GM12878 (cell line): ENCODE measurements at regions not wholly inside any gene's neighbourhood (a gene's known extent, or its start where the extent isn't known, plus 50 kb on each side); places are given as distances from the start of the nearest gene placed in this dataset.

Experiments used
- ATAC-seq: fragments of 200-7000 bp; cut with Tn5 transposase; 3 replicates; pipeline ENCODE4 v1.9.1; 2020; ENCODE audit warnings: mild to moderate bottlenecking, moderate library complexity
- BruUV-seq: library from RNA; stranded (reverse); fragments of 400-500 nt; replicated peaks from 2 replicates; lab custom pipeline; 2021; lab: Mats Ljungman, UMichigan
- CTCF ChIA-PET: fragments of 300-600 bp; sonication (Branson Sonifier 250); formaldehyde crosslinking; extraction: SDS; loops from one replicate; lab custom pipeline; 2021; ENCODE audit warnings: inconsistent platforms; lab: Yijun Ruan, JAX
- POLR2A ChIA-PET: fragments of 350-600 bp; formaldehyde crosslinking; extraction: SDS; loops from one replicate; lab custom pipeline; 2021; ENCODE audit warnings: inconsistent platforms; lab: Charles Lee
- RAD21 ChIA-PET: fragments of 300-600 bp; sonication (Branson Sonifier 250); formaldehyde crosslinking; loops from one replicate; lab custom pipeline; 2023; ENCODE audit warnings: antibody characterized with exemption; ENCODE audit not compliant: unreplicated experiment; lab: Charles Lee
- SMC1A ChIA-PET: fragments of 300-600 bp; sonication (Branson Sonifier 250); formaldehyde crosslinking; loops from one replicate; lab custom pipeline; 2023; ENCODE audit not compliant: unreplicated experiment, uncharacterized antibody; lab: Charles Lee
- DNase-seq: peaks from one replicate; pipeline ENCODE4 v3.0.0-alpha.2; 2011; ENCODE audit warnings: low read depth, low spot score
- FAIRE-seq: peaks from 3 replicates; lab custom pipeline; 2011; peaks lifted over from hg19 to GRCh38; lab: Jason Lieb, UNC
- H2AFZ ChIP-seq: 2 replicates; pipeline ENCODE4 v1.6.0; 2011; ENCODE audit warnings: low read depth, low read length, control low read depth; ENCODE audit not compliant: control insufficient read depth
- H3K27ac ChIP-seq: 2 replicates; pipeline ENCODE4 v1.5.1; 2011; ENCODE audit warnings: control low read depth; ENCODE audit not compliant: control insufficient read depth, insufficient read depth
- H3K27me3 ChIP-seq, 2 experiments: replicated peaks in 1 of 2; 2 replicates each; pipeline versions ENCODE4 v1.6.0 to v1.6.1; 2011; ENCODE audit warnings: low read length in 1 of 2; ENCODE audit not compliant: control insufficient read depth in 2 of 2, insufficient read depth in 2 of 2
- H3K36me3 ChIP-seq, 2 experiments: 2 replicates each; pipeline ENCODE4 v1.5.1; 2011; ENCODE audit warnings: low read length in 1 of 2; ENCODE audit not compliant: control insufficient read depth in 2 of 2, insufficient read depth in 2 of 2
- H3K4me1 ChIP-seq: 2 replicates; pipeline ENCODE4 v1.6.1; 2011; ENCODE audit warnings: mild to moderate bottlenecking, low read length, moderate library complexity, mixed read lengths; ENCODE audit not compliant: control insufficient read depth, insufficient read depth
- H3K4me2 ChIP-seq: 2 replicates; pipeline ENCODE4 v1.6.0; 2011; ENCODE audit warnings: control low read depth; ENCODE audit not compliant: control insufficient read depth, insufficient read depth
- H3K4me3 ChIP-seq: fragments of 200-600 bp; sonication (generic); 2 replicates; pipeline ENCODE4 v1.5.1; 2016
- H3K79me2 ChIP-seq: 2 replicates; pipeline ENCODE4 v1.6.0; 2011; ENCODE audit warnings: low read length; ENCODE audit not compliant: control insufficient read depth, insufficient read depth
- H3K9ac ChIP-seq: 2 replicates; pipeline ENCODE4 v1.8.0; 2011; ENCODE audit warnings: low read length, control low read depth, mixed read lengths; ENCODE audit not compliant: control insufficient read depth, insufficient read depth
- H3K9me3 ChIP-seq: replicated peaks from 3 replicates; pipeline ENCODE4 v1.5.1; 2011; ENCODE audit warnings: mild to moderate bottlenecking, low read length; ENCODE audit not compliant: control insufficient read depth, insufficient read depth
- H4K20me1 ChIP-seq: 2 replicates; pipeline ENCODE4 v1.6.0; 2011; ENCODE audit not compliant: control insufficient read depth, insufficient read depth
- BRCA1 ChIP-seq: IDR thresholded peaks from 2 replicates; pipeline ENCODE4 v1.6.1; 2011; ENCODE audit warnings: low read depth, low read length, improper control_type of control experiment
- GATAD2B ChIP-seq: fragments of 450-650 bp; conservative IDR thresholded peaks from 2 replicates; pipeline ENCODE4 v1.6.1; 2017; ENCODE audit warnings: low read depth, mild to moderate bottlenecking, moderate library complexity
- IKZF2 ChIP-seq, 2 experiments: fragments of 450-650 bp; IDR thresholded peaks; 2 replicates each; pipeline ENCODE4 v1.6.1; 2017; ENCODE audit warnings: mild to moderate bottlenecking in 2 of 2, moderate library complexity in 2 of 2
- WGBS: methylation state at CpG from one replicate; pipeline ENCODE4 v1.1.6; 2016; ENCODE audit warnings: low lambda C conversion rate; ENCODE audit not compliant: insufficient replicate concordance, insufficient coverage; ENCODE audit errors: missing lambda C conversion rate; 5-methylcytosine and 5-hydroxymethylcytosine counted together
- in situ Hi-C: fragments of 300-500 bp; cut with MboI; formaldehyde crosslinking; loops from 9 replicates; pipeline ENCODE4 v1.14.3; 2018; ENCODE audit warnings: mixed read lengths
- intact Hi-C: fragments of 100-400 bp; cut with micrococcal nuclease; formaldehyde crosslinking; loops from one replicate; pipeline ENCODE4 v1.14.2; 2022; ENCODE audit not compliant: unreplicated experiment
- TF ChIP-seq, protein P1 (sequence below): fragments of 450-650 bp; IDR thresholded peaks from 2 replicates; pipeline ENCODE4 v1.6.1; 2018; ENCODE audit warnings: mild to moderate bottlenecking, low read depth, moderate library complexity; ENCODE audit not compliant: partially characterized antibody
- TF ChIP-seq, protein P2 (sequence below): fragments of 450-650 bp; formaldehyde crosslinking; IDR thresholded peaks from 2 replicates; pipeline ENCODE4 v1.4.0; 2020; ENCODE audit warnings: mild to moderate bottlenecking, moderate library complexity

DNA sequence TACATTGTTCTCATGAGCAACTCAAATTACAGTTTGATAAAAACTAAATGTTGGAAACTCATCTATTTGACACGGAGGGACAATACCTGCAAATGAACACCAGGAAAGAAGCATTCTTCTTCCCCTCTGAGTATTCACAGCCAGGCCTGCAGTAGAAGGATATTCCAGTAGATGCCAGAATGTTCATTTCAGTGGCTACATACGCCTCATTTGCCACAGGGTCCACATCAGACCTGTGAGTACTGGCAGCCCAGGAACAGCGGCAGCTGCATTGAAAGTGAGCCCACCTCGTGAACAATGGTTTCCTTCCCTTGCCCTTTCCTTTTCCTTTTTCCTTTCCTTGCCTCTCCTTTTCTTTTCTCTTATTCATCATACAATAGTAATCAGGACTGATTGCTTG lies 81.1 kb upstream of the NEIL3 start (continued):
- TF ChIP-seq, protein P1, sequence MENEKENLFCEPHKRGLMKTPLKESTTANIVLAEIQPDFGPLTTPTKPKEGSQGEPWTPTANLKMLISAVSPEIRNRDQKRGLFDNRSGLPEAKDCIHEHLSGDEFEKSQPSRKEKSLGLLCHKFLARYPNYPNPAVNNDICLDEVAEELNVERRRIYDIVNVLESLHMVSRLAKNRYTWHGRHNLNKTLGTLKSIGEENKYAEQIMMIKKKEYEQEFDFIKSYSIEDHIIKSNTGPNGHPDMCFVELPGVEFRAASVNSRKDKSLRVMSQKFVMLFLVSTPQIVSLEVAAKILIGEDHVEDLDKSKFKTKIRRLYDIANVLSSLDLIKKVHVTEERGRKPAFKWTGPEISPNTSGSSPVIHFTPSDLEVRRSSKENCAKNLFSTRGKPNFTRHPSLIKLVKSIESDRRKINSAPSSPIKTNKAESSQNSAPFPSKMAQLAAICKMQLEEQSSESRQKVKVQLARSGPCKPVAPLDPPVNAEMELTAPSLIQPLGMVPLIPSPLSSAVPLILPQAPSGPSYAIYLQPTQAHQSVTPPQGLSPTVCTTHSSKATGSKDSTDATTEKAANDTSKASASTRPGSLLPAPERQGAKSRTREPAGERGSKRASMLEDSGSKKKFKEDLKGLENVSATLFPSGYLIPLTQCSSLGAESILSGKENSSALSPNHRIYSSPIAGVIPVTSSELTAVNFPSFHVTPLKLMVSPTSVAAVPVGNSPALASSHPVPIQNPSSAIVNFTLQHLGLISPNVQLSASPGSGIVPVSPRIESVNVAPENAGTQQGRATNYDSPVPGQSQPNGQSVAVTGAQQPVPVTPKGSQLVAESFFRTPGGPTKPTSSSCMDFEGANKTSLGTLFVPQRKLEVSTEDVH: no peak
- no peak for TF ChIP-seq IKZF2 (IDR thresholded peaks at IDR 0.05)

DNA sequence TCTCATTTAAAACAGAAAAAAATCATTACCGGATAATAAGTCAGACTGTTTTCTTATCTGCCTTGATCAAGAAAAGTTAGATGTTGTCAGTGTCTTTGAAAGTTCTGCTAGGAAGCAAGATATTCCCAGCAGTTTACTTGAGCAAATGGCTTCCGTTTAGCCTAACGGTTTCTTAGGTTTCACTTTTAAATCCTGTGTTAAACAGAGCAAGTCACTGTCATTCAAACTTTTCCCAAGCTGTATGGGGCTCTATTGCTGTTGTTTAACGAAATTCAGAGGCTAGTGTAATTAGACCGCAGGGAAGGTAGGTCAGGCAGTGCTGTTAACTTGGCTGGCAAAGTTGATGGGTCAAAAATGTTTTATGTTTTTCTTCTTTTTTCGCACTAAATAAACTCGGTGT lies 80.3 kb upstream of the NEIL3 start:
- no peak for DNase-seq
- CTCF ChIA-PET: no interaction called here
- Histone ChIP-seq H3K9ac (no peak overlapping the region), H4K20me1 (no peaks in the 10 kb centered on the region), H3K79me2 (no peaks in the 10 kb centered on the region), H3K27ac (no peak overlapping the region), H3K4me3 (no peak overlapping the region)
- in situ Hi-C loops: no loop called here
- RAD21 ChIA-PET: no interaction called here
- 35% methylated on average over 7 of the region's 7 CpGs for WGBS
- TF ChIP-seq BRCA1: no peak
- TF ChIP-seq, all 136 proteins: peak for 0
- Histone ChIP-seq H3K4me1 (no peaks in the 10 kb centered on the region), H3K36me3 (no peaks in the 10 kb centered on the region), H3K27me3 (no peaks in the 10 kb centered on the region), H3K4me2 (no peak overlapping the region), H2AFZ (no peak overlapping the region), H3K9me3 (no peaks in the 10 kb centered on the region)
- no TSS peak for BruUV-seq
- intact Hi-C loops: no loop called here
- peak; percentile 21; the same call in 1 of the 3 replicates for ATAC-seq
- no peak for FAIRE-seq
- SMC1A ChIA-PET: interaction anchor here (0.6 kb wide), 1 partner anchor 205 kb away, joined by 3 read pairs; no protein-coding TSS in a partner anchor
- POLR2A ChIA-PET: no interaction called here

DNA sequence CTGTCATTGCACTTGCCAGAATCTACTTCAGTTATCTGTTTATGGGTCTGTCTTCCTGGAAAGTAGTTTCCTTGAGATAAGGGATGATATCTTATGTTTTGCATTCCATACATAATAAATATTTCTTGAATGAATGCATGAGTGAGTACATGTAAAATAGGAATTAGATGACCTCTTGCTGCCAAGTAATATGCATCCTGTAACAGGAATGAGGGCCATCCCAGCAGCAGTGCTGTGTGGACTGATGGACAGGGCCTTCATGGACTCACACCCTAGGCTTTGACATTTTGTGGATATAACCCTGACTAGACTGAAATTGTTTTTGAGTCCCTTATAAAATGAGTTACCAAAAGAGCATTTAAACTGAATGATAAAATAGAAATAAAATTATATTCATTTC lies 77.2 kb upstream of the NEIL3 start:
- ChIA-PET SMC1A (no interaction called here), RAD21 (no interaction called here), CTCF (no interaction called here), POLR2A (no interaction called here)
- H3K27ac ChIP-seq: no peak overlapping the region
- no peaks in the 10 kb centered on the region for H3K79me2 ChIP-seq
- no peak overlapping the region for H3K4me3 ChIP-seq
- BruUV-seq: no TSS peak
- no peaks in the 10 kb centered on the region for H3K27me3 ChIP-seq
- FAIRE-seq: no peak
- intact Hi-C loops: no loop called here
- no peak for ATAC-seq
- no peak overlapping the region for H3K4me2 ChIP-seq
- in situ Hi-C loops: no loop called here
- H3K9me3 ChIP-seq: no peaks in the 10 kb centered on the region
- H4K20me1 ChIP-seq: no peaks in the 10 kb centered on the region
- H3K36me3 ChIP-seq: no peaks in the 10 kb centered on the region
- no peak for DNase-seq
- H2AFZ ChIP-seq: no peak overlapping the region
- no peaks in the 10 kb centered on the region for H3K4me1 ChIP-seq
- no peak overlapping the region for H3K9ac ChIP-seq
- TF ChIP-seq, protein P2, sequence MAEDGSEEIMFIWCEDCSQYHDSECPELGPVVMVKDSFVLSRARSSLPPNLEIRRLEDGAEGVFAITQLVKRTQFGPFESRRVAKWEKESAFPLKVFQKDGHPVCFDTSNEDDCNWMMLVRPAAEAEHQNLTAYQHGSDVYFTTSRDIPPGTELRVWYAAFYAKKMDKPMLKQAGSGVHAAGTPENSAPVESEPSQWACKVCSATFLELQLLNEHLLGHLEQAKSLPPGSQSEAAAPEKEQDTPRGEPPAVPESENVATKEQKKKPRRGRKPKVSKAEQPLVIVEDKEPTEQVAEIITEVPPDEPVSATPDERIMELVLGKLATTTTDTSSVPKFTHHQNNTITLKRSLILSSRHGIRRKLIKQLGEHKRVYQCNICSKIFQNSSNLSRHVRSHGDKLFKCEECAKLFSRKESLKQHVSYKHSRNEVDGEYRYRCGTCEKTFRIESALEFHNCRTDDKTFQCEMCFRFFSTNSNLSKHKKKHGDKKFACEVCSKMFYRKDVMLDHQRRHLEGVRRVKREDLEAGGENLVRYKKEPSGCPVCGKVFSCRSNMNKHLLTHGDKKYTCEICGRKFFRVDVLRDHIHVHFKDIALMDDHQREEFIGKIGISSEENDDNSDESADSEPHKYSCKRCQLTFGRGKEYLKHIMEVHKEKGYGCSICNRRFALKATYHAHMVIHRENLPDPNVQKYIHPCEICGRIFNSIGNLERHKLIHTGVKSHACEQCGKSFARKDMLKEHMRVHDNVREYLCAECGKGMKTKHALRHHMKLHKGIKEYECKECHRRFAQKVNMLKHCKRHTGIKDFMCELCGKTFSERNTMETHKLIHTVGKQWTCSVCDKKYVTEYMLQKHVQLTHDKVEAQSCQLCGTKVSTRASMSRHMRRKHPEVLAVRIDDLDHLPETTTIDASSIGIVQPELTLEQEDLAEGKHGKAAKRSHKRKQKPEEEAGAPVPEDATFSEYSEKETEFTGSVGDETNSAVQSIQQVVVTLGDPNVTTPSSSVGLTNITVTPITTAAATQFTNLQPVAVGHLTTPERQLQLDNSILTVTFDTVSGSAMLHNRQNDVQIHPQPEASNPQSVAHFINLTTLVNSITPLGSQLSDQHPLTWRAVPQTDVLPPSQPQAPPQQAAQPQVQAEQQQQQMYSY (CRISPR knock-in tag): no peak
- no peak for TF ChIP-seq GATAD2B
